ENCODE measurements at regions not wholly inside any gene's neighbourhood (a gene's known extent, or its start where the extent isn't known, plus 50 kb on each side); places are given as distances from the start of the nearest gene placed in this dataset.
A peak's percentile ranks its signal among the peaks of the same experiment; 100 is the strongest.
"Not testable (repeated sequence)": the region's sequence is repeated elsewhere in the genome, so short reads cannot be mapped to it uniquely, and the experiment has no call there.

DNA sequence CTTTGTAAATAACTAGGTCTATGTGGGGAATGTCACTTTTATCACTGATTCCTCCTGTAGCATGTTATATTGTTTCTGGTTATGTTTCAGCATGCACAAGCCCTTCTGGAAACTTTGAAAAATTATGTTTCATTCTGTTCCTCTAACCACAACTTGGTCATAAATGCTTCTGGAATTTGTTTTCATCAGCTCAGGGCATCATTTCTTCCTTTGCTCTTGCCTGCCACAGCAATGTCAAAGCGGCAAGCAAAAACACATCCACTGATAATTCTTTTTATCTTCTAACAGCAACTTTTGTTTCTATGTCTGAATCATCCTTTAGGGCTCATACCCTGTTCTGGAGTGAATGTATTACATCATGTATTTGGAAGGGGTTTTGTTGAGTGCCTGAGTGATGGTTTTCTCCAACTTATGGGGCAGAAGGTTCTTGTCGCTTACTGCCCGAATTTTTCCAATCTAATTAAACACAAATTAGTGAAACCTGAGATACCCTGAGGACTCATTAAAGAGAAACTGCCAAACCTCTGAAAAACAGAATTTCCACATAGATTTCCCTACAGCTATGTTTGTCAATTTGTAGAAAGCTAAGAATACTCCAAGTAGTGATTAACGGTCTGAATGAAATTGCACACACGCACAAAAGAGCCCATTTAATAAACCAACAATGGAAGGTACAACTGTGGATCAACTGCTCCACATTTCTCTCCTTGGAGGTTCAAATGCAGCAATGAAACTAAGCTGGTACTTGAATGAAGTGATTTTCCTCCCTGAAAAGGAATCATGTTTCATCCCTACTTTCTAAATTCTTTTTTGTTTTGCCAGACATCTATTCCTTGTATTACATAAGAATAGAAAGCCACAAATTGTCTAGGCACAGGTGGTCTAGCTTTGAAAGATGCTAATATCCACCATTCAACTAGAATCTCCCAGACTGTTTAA lies 173.5 kb upstream of the KRR1 start:
- Histone ChIP-seq H3K4me1 (peaks cover 0 to 7% (median 0%) of the 10 kb centered on the region in 4 donors), H3K9me3 (no peaks in the 10 kb centered on the region), H3K27ac (peak overlapping the region in 2 of 4 donors; percentile 2 to 26), H3K4me3 (no peak overlapping the region), H3K27me3 (no peaks in the 10 kb centered on the region), H3K36me3 (no peaks in the 10 kb centered on the region)
- no peak for DNase-seq (ENCODE audit: low spot score in 2 of 2)
- 57 to 58% methylated on average over 5 of the region's 5 CpGs for WGBS, 2 donors
- no peak for TF ChIP-seq EP300 (IDR thresholded peaks at IDR 0.05)
- TF ChIP-seq, protein P1, sequence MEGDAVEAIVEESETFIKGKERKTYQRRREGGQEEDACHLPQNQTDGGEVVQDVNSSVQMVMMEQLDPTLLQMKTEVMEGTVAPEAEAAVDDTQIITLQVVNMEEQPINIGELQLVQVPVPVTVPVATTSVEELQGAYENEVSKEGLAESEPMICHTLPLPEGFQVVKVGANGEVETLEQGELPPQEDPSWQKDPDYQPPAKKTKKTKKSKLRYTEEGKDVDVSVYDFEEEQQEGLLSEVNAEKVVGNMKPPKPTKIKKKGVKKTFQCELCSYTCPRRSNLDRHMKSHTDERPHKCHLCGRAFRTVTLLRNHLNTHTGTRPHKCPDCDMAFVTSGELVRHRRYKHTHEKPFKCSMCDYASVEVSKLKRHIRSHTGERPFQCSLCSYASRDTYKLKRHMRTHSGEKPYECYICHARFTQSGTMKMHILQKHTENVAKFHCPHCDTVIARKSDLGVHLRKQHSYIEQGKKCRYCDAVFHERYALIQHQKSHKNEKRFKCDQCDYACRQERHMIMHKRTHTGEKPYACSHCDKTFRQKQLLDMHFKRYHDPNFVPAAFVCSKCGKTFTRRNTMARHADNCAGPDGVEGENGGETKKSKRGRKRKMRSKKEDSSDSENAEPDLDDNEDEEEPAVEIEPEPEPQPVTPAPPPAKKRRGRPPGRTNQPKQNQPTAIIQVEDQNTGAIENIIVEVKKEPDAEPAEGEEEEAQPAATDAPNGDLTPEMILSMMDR (IDR thresholded peaks at IDR 0.05) = no peak
- TF ChIP-seq POLR2A (IDR thresholded peaks at IDR 0.05) = no peak

DNA sequence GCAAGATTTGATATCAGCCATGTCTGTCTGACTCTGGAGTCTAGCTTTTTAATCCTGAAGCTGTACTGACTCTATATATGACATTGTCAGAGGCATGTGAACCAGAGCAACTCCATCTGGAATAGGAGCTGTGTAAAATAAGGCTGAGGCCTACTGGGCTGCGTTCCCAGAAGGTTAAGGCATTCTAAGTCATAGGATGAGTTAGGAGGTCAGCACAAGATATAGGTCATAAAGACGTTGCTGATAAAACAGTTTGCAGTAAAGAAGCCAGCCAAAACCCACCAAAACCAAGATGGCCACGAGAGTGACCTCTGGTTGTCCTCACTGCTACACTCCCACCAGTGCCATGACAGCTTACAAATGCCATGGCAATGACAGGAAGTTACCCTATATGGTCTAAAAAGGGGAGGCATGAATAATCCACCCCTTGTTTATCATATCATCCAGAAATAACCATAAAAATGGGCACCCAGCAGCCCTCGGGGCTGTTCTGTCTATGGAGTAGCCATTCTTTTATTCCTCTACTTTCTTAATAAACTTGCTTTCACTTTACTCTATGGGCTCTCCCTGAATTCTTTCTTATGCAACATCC lies 172.7 kb upstream of the KRR1 start:
- not testable (repeated sequence) for H3K27me3 ChIP-seq; H3K4me1 ChIP-seq; H3K36me3 ChIP-seq; H3K4me3 ChIP-seq; DNase-seq (ENCODE audit: low spot score in 2 of 2); H3K9me3 ChIP-seq
- peak overlapping the region in 2 of 4 donors; percentile 2 to 26 for H3K27ac ChIP-seq
- 72 to 78% methylated on average over 4 of the region's 4 CpGs for WGBS, 2 donors

DNA sequence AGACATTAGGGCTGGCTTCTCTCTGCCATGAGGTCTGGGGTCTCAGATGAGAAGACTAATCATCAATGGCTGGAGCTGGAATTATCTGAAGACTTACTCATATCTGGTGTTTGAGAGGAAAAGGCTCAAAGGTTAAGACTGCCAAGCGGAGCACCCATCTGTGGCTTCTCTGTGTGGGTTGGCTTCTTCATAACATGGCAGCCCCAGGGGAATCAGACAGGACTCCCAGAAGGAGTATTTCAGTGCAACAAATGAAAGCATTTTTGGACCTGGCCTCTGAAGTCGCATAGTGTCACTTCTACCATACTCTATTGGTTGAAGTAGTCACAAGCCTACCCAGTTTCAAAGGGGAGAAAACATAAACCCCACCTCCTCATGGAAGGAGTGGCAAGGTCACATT lies 171.8 kb upstream of the KRR1 start:
- Histone ChIP-seq H3K36me3 (no peaks in the 10 kb centered on the region), H3K27ac (no peak overlapping the region), H3K4me1 (peaks cover 0 to 7% (median 0%) of the 10 kb centered on the region in 4 donors), H3K9me3 (no peaks in the 10 kb centered on the region), H3K4me3 (no peak overlapping the region), H3K27me3 (no peaks in the 10 kb centered on the region)
- TF ChIP-seq EP300 (IDR thresholded peaks at IDR 0.05) = no peak
- 92 to 98% methylated on average over 2 of the region's 2 CpGs for WGBS, 2 donors
- DNase-seq (ENCODE audit: low spot score in 2 of 2) = no peak

DNA sequence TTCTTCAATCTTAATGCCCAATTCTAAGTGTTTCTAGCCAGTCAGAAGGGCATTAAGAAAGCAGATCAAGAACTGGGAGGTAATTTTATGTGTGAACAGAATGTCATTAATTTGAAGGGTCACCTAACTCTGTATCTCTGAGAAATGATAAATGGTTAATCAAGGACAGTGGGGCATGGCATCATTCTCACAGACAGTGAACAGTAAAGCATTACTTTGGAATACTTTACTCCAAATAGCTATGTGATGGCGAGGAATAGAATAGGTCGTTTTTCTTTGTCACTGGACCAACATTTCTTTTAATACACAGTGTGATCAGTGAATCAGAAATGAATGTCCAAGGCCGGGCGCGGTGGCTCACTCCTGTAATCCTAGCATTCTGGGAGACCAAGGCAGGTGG lies 166.1 kb upstream of the KRR1 start:
- WGBS, 2 donors = 91% methylated on average over 5 of the region's 5 CpGs
- TF ChIP-seq POLR2A (IDR thresholded peaks at IDR 0.05) (no peak), EP300 (IDR thresholded peaks at IDR 0.05) (no peak)
- TF ChIP-seq, protein P1 (IDR thresholded peaks at IDR 0.05) = no peak
- DNase-seq (ENCODE audit: low spot score in 2 of 2) = no peak

DNA sequence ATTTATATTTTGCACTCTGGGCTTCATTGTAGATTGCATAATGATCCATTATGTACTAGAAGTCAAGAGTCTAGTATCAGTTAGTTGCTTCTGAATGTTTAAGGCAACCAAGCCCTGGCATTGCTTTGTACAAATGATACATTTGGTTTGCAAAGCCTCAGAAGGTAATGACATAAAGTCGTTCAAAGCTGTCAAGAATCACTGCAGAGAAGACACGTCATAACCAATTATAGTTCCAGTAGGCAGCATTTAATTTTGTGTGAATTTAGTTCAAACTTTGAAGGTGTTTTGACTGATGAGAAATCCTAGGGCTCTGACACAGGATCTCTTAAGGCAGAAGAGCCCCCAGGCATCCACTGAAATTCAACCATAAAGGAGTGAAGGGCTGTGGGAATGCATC lies 163.0 kb upstream of the KRR1 start:
- no peaks in the 10 kb centered on the region for H3K9me3 ChIP-seq
- DNase-seq (ENCODE audit: low spot score in 2 of 2) = no peak
- WGBS, 2 donors = 83 to 88% methylated on average over 2 of the region's 2 CpGs
- no peaks in the 10 kb centered on the region for H3K27me3 ChIP-seq
- H3K27ac ChIP-seq = no peak overlapping the region
- no peak overlapping the region for H3K4me3 ChIP-seq
- TF ChIP-seq, protein P1 (IDR thresholded peaks at IDR 0.05) = no peak
- no peak for TF ChIP-seq EP300 (IDR thresholded peaks at IDR 0.05)
- TF ChIP-seq POLR2A (IDR thresholded peaks at IDR 0.05) = no peak
- no peaks in the 10 kb centered on the region for H3K4me1 ChIP-seq
- H3K36me3 ChIP-seq = no peaks in the 10 kb centered on the region

More for the DNA sequence above, 166.1 kb upstream of the KRR1 start:
- Histone ChIP-seq H3K36me3 (no peaks in the 10 kb centered on the region), H3K27ac (no peak overlapping the region), H3K27me3 (no peaks in the 10 kb centered on the region), H3K4me3 (no peak overlapping the region), H3K9me3 (no peaks in the 10 kb centered on the region), H3K4me1 (no peaks in the 10 kb centered on the region)

DNA sequence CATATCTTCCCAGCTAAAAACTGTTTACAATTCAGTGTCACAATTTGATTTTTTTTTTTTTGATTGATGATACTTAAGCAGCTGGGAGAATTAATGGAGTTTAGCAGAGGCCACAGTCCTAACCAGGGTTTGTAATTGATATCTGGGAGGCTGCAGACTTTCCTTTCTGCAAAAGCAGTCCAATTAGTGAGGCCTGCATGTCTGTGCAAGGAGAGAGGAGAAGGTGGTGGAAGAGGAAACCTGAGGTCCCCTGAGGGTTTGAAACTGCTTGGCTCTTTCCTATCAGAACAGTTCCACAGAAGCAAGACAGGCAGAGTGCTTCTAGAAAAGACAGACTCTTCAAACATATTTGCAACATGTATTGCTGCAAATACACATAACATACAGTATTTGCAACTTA lies 160.8 kb upstream of the KRR1 start:
- H3K36me3 ChIP-seq = no peaks in the 10 kb centered on the region
- no peak for DNase-seq (ENCODE audit: low spot score in 2 of 2)
- H3K9me3 ChIP-seq = no peaks in the 10 kb centered on the region
- no peak overlapping the region for H3K4me3 ChIP-seq
- H3K4me1 ChIP-seq = peaks cover 0 to under 1% (median 0%) of the 10 kb centered on the region in 4 donors
- H3K27ac ChIP-seq = no peak overlapping the region
- no peaks in the 10 kb centered on the region for H3K27me3 ChIP-seq
- TF ChIP-seq, protein P1 (IDR thresholded peaks at IDR 0.05) = no peak
- TF ChIP-seq EP300 (IDR thresholded peaks at IDR 0.05) (no peak), POLR2A (IDR thresholded peaks at IDR 0.05) (no peak)
